Endothelial cell of umbilical vein (primary cell): ENCODE measurements at regions not wholly inside any gene's neighbourhood (a gene's known extent, or its start where the extent isn't known, plus 50 kb on each side); places are given as distances from the start of the nearest gene placed in this dataset.
A peak's percentile ranks its signal among the peaks of the same experiment; 100 is the strongest.

ENCODE experiments used
- EZH2 ChIP-seq: IDR thresholded peaks from 2 replicates; pipeline ENCODE4 v1.6.1; 2012; ENCODE audit warnings: borderline replicate concordance, low read depth, mild to moderate bottlenecking, moderate library complexity, low read length, inconsistent platforms; ENCODE audit not compliant: severe bottlenecking
- FOS ChIP-seq: IDR thresholded peaks from 2 replicates; pipeline ENCODE4 v1.6.1; 2011; ENCODE audit warnings: mild to moderate bottlenecking, low read length, moderate library complexity, borderline replicate concordance; ENCODE audit not compliant: insufficient read depth
- GATA2 ChIP-seq: IDR thresholded peaks from 2 replicates; pipeline ENCODE4 v1.7.0; 2011; ENCODE audit warnings: low read depth, mild to moderate bottlenecking, moderate library complexity, mixed read lengths, low read length; ENCODE audit not compliant: insufficient read length, insufficient read depth
- MAX ChIP-seq: IDR thresholded peaks from 2 replicates; pipeline ENCODE4 v1.6.1; 2011; ENCODE audit not compliant: insufficient read depth, insufficient read length
- POLR2AphosphoS5 ChIP-seq: IDR thresholded peaks from 2 replicates; pipeline ENCODE4 v1.6.1; 2012; ENCODE audit warnings: low read depth, mild to moderate bottlenecking, control low read depth, low read length, moderate library complexity; ENCODE audit not compliant: insufficient read depth
- TF ChIP-seq, protein P1 (sequence below), 2 donors: IDR thresholded peaks; 1 replicate in 1 of 2; 2 replicates in 1 of 2; pipeline ENCODE4 v1.5.1; 2011; ENCODE audit warnings: low read length in 2 of 2, mild to moderate bottlenecking in 2 of 2, moderate library complexity in 2 of 2, control low read depth in 1 of 2, inconsistent platforms in 1 of 2, low read depth in 1 of 2; ENCODE audit not compliant: insufficient read depth in 1 of 2; ENCODE audit errors: extremely low read depth in 1 of 2

- TF ChIP-seq, protein P1, sequence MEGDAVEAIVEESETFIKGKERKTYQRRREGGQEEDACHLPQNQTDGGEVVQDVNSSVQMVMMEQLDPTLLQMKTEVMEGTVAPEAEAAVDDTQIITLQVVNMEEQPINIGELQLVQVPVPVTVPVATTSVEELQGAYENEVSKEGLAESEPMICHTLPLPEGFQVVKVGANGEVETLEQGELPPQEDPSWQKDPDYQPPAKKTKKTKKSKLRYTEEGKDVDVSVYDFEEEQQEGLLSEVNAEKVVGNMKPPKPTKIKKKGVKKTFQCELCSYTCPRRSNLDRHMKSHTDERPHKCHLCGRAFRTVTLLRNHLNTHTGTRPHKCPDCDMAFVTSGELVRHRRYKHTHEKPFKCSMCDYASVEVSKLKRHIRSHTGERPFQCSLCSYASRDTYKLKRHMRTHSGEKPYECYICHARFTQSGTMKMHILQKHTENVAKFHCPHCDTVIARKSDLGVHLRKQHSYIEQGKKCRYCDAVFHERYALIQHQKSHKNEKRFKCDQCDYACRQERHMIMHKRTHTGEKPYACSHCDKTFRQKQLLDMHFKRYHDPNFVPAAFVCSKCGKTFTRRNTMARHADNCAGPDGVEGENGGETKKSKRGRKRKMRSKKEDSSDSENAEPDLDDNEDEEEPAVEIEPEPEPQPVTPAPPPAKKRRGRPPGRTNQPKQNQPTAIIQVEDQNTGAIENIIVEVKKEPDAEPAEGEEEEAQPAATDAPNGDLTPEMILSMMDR (IDR thresholded peaks at IDR 0.05; ENCODE audit: extremely low read depth in 1 of 2, insufficient read depth in 1 of 2, low read depth in 1 of 2, low read length in 2 of 2) = no peak
- TF ChIP-seq FOS = no peak
- TF ChIP-seq POLR2AphosphoS5 = no peak
- no peak for TF ChIP-seq MAX
- no peak for TF ChIP-seq EZH2
- TF ChIP-seq GATA2 = peak; percentile 33
These were observed 489.1 kb downstream of the PRDM9 start for GRCh38 chr5:23996525-23996924.
